T-helper 1 cell treated with Interleukin-12 subunit alpha and Interleukin-12 subunit beta and Interleukin-4 antibody, amounts not matched to agents 30 μg/mL and 1 μg/mL, for 36 hours (primary cell): ENCODE measurements at regions not wholly inside any gene's neighbourhood (a gene's known extent, or its start where the extent isn't known, plus 50 kb on each side); places are given as distances from the start of the nearest gene placed in this dataset.

Experiments
- H3K27ac Mint-ChIP-seq: one replicate; pipeline ENCODE4 v1.8.0; 2021; ENCODE audit warnings: mild to moderate bottlenecking, mixed read lengths
- H3K27me3 Mint-ChIP-seq: one replicate; pipeline ENCODE4 v1.8.0; 2021; ENCODE audit warnings: low read depth, mixed read lengths
- H3K36me3 Mint-ChIP-seq: one replicate; pipeline ENCODE4 v1.8.0; 2021; ENCODE audit warnings: low read depth, mixed read lengths
- H3K4me1 Mint-ChIP-seq: one replicate; pipeline ENCODE4 v1.8.0; 2021; ENCODE audit warnings: low read depth, mixed read lengths
- H3K4me3 Mint-ChIP-seq: one replicate; pipeline ENCODE4 v1.8.0; 2021; ENCODE audit warnings: mild to moderate bottlenecking, moderate library complexity, mixed read lengths
- H3K9me3 Mint-ChIP-seq: one replicate; pipeline ENCODE4 v1.8.0; 2021; ENCODE audit warnings: mixed read lengths

- H3K4me3 Mint-ChIP-seq = no peak overlapping the region
- no peaks in the 10 kb centered on the region for H3K36me3 Mint-ChIP-seq
- no peak overlapping the region for H3K27ac Mint-ChIP-seq
- H3K9me3 Mint-ChIP-seq = no peaks in the 10 kb centered on the region
- H3K27me3 Mint-ChIP-seq = no peaks in the 10 kb centered on the region
- no peaks in the 10 kb centered on the region for H3K4me1 Mint-ChIP-seq
Measured at GRCh38 chr4:116839826-116840225, 245.6 kb downstream of the TRAM1L1 start.

GRCh38 chr4:116838609-116839008 lies 246.8 kb downstream of the TRAM1L1 start:
- H3K4me1 Mint-ChIP-seq = no peaks in the 10 kb centered on the region
- H3K9me3 Mint-ChIP-seq = no peaks in the 10 kb centered on the region
- H3K4me3 Mint-ChIP-seq = no peak overlapping the region
- H3K36me3 Mint-ChIP-seq = no peaks in the 10 kb centered on the region
- no peak overlapping the region for H3K27ac Mint-ChIP-seq
- H3K27me3 Mint-ChIP-seq = no peaks in the 10 kb centered on the region

- Mint-ChIP-seq H3K27ac (no peak overlapping the region), H3K36me3 (no peaks in the 10 kb centered on the region), H3K27me3 (no peaks in the 10 kb centered on the region), H3K4me3 (no peak overlapping the region), H3K4me1 (no peaks in the 10 kb centered on the region), H3K9me3 (peaks cover 4% of the 10 kb centered on the region)
Measured at GRCh38 chr4:116829187-116829586, 256.2 kb downstream of the TRAM1L1 start.

GRCh38 chr4:116824172-116824571 lies 261.2 kb downstream of the TRAM1L1 start:
- no peak overlapping the region for H3K4me3 Mint-ChIP-seq
- no peaks in the 10 kb centered on the region for H3K4me1 Mint-ChIP-seq
- H3K27me3 Mint-ChIP-seq = no peaks in the 10 kb centered on the region
- H3K9me3 Mint-ChIP-seq = no peaks in the 10 kb centered on the region
- H3K27ac Mint-ChIP-seq = no peak overlapping the region
- no peaks in the 10 kb centered on the region for H3K36me3 Mint-ChIP-seq

GRCh38 chr4:116811730-116812129 lies 273.6 kb downstream of the TRAM1L1 start:
- Mint-ChIP-seq H3K27me3 (no peaks in the 10 kb centered on the region), H3K4me3 (no peak overlapping the region), H3K9me3 (no peaks in the 10 kb centered on the region), H3K27ac (no peak overlapping the region), H3K4me1 (no peaks in the 10 kb centered on the region), H3K36me3 (no peaks in the 10 kb centered on the region)

- H3K27me3 Mint-ChIP-seq = no peaks in the 10 kb centered on the region
- H3K36me3 Mint-ChIP-seq = no peaks in the 10 kb centered on the region
- H3K9me3 Mint-ChIP-seq = no peaks in the 10 kb centered on the region
- H3K4me1 Mint-ChIP-seq = no peaks in the 10 kb centered on the region
- no peak overlapping the region for H3K27ac Mint-ChIP-seq
- no peak overlapping the region for H3K4me3 Mint-ChIP-seq
Measured at GRCh38 chr4:116796022-116796421, 289.4 kb downstream of the TRAM1L1 start.

- H3K4me1 Mint-ChIP-seq = no peaks in the 10 kb centered on the region
- no peak overlapping the region for H3K27ac Mint-ChIP-seq
- H3K36me3 Mint-ChIP-seq = no peaks in the 10 kb centered on the region
- H3K9me3 Mint-ChIP-seq = no peaks in the 10 kb centered on the region
- H3K27me3 Mint-ChIP-seq = no peaks in the 10 kb centered on the region
- no peak overlapping the region for H3K4me3 Mint-ChIP-seq
Measured at GRCh38 chr4:116788723-116789122, 296.7 kb downstream of the TRAM1L1 start.

- no peaks in the 10 kb centered on the region for H3K27me3 Mint-ChIP-seq
- H3K36me3 Mint-ChIP-seq = no peaks in the 10 kb centered on the region
- H3K4me1 Mint-ChIP-seq = no peaks in the 10 kb centered on the region
- no peak overlapping the region for H3K4me3 Mint-ChIP-seq
- H3K27ac Mint-ChIP-seq = no peak overlapping the region
- no peaks in the 10 kb centered on the region for H3K9me3 Mint-ChIP-seq
Measured at GRCh38 chr4:116755051-116755450, 330.3 kb downstream of the TRAM1L1 start.

GRCh38 chr4:116752027-116752426 lies 333.3 kb downstream of the TRAM1L1 start:
- no peaks in the 10 kb centered on the region for H3K36me3 Mint-ChIP-seq
- no peak overlapping the region for H3K4me3 Mint-ChIP-seq
- H3K4me1 Mint-ChIP-seq = no peaks in the 10 kb centered on the region
- no peak overlapping the region for H3K27ac Mint-ChIP-seq
- H3K9me3 Mint-ChIP-seq = no peaks in the 10 kb centered on the region
- no peaks in the 10 kb centered on the region for H3K27me3 Mint-ChIP-seq

GRCh38 chr4:116736756-116737155 lies 348.6 kb downstream of the TRAM1L1 start:
- Mint-ChIP-seq H3K4me3 (no peak overlapping the region), H3K27ac (no peak overlapping the region), H3K4me1 (no peaks in the 10 kb centered on the region), H3K9me3 (no peaks in the 10 kb centered on the region), H3K27me3 (no peaks in the 10 kb centered on the region), H3K36me3 (no peaks in the 10 kb centered on the region)

- H3K27ac Mint-ChIP-seq = no peak overlapping the region
- no peaks in the 10 kb centered on the region for H3K4me1 Mint-ChIP-seq
- no peaks in the 10 kb centered on the region for H3K36me3 Mint-ChIP-seq
- no peak overlapping the region for H3K4me3 Mint-ChIP-seq
- no peaks in the 10 kb centered on the region for H3K9me3 Mint-ChIP-seq
- H3K27me3 Mint-ChIP-seq = no peaks in the 10 kb centered on the region
Measured at GRCh38 chr4:116734178-116734577, 351.2 kb downstream of the TRAM1L1 start.

GRCh38 chr4:116733370-116733769 lies 352.0 kb downstream of the TRAM1L1 start:
- Mint-ChIP-seq H3K27ac (no peak overlapping the region), H3K9me3 (no peaks in the 10 kb centered on the region), H3K27me3 (no peaks in the 10 kb centered on the region), H3K36me3 (no peaks in the 10 kb centered on the region), H3K4me1 (no peaks in the 10 kb centered on the region), H3K4me3 (no peak overlapping the region)

- H3K36me3 Mint-ChIP-seq = no peaks in the 10 kb centered on the region
- H3K4me1 Mint-ChIP-seq = no peaks in the 10 kb centered on the region
- no peak overlapping the region for H3K4me3 Mint-ChIP-seq
- no peaks in the 10 kb centered on the region for H3K27me3 Mint-ChIP-seq
- no peak overlapping the region for H3K27ac Mint-ChIP-seq
- no peaks in the 10 kb centered on the region for H3K9me3 Mint-ChIP-seq
Measured at GRCh38 chr4:116726523-116726922, 358.9 kb downstream of the TRAM1L1 start.

- Mint-ChIP-seq H3K27ac (no peak overlapping the region), H3K4me3 (no peak overlapping the region)
Measured at GRCh38 chr4:116724249-116724648, 361.1 kb downstream of the TRAM1L1 start.

GRCh38 chr4:116705466-116705865 lies 379.9 kb downstream of the TRAM1L1 start:
- Mint-ChIP-seq H3K27ac (no peak overlapping the region), H3K9me3 (peaks cover 4% of the 10 kb centered on the region), H3K36me3 (no peaks in the 10 kb centered on the region), H3K4me3 (no peak overlapping the region), H3K4me1 (no peaks in the 10 kb centered on the region), H3K27me3 (no peaks in the 10 kb centered on the region)

More at GRCh38 chr4:116724249-116724648, 361.1 kb downstream of the TRAM1L1 start:
- no peaks in the 10 kb centered on the region for H3K9me3 Mint-ChIP-seq
- no peaks in the 10 kb centered on the region for H3K27me3 Mint-ChIP-seq
- H3K4me1 Mint-ChIP-seq = no peaks in the 10 kb centered on the region
- H3K36me3 Mint-ChIP-seq = no peaks in the 10 kb centered on the region

- H3K9me3 Mint-ChIP-seq = peaks cover 6% of the 10 kb centered on the region
- H3K4me1 Mint-ChIP-seq = no peaks in the 10 kb centered on the region
- no peaks in the 10 kb centered on the region for H3K27me3 Mint-ChIP-seq
- no peak overlapping the region for H3K4me3 Mint-ChIP-seq
- H3K36me3 Mint-ChIP-seq = no peaks in the 10 kb centered on the region
- no peak overlapping the region for H3K27ac Mint-ChIP-seq
Measured at GRCh38 chr4:116702949-116703348, 382.4 kb downstream of the TRAM1L1 start.
